G401 (cell line): ENCODE measurements at regions not wholly inside any gene's neighbourhood (a gene's known extent, or its start where the extent isn't known, plus 50 kb on each side); places are given as distances from the start of the nearest gene placed in this dataset.
"Not testable (repeated sequence)": the region's sequence is repeated elsewhere in the genome, so short reads cannot be mapped to it uniquely, and the experiment has no call there.

Experiments used
- DNase-seq: peaks from one replicate; pipeline ENCODE4 v3.0.0-alpha.2; 2015; ENCODE audit warnings: low spot score
- in situ Hi-C: cut with HindIII; loops from 2 replicates; pipeline ENCODE4 v1.10.0; 2016; ENCODE audit warnings: low sequenced_read_pairs, mixed read lengths

DNA sequence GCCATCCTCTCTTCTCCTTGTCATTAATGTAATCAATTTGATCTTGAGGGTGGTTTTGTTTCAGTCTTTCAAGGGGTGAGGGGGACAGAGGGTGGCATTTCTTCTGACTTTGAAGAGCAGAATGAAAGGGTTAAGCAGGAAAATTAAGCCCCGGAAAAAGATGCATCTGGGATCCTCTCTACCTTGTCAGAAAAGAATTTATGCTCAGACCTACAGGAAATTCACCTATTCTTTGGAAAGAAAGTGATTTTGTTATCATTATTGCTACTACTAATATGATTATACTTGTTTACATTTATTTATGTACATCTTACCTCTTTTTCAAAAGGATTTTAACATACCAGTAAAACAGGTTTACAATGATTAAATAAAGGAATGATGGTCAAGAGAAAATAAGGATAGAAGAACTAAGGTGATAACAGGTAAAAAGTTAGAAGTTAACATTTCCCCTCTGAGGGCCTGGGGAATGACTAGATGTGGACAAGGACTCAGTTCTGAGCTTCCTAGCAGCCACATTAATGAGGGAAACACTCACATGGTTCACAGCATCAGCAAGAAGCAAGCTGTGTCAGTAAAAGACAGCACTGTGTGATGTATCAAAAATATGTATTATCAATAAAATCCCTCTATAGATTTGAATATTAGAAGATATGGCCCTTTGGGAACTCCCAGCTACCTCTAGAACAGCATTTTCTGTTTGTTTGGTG, 151.4 kb downstream of the MYCN start:
- in situ Hi-C loops = no loop called here

GRCh38 chr2:16090650-16091575, 150.6 kb downstream of the MYCN start:
- DNase-seq = no peak
- in situ Hi-C loops = no loop called here

More for the DNA sequence above, 151.4 kb downstream of the MYCN start:
- DNase-seq = no peak

DNA sequence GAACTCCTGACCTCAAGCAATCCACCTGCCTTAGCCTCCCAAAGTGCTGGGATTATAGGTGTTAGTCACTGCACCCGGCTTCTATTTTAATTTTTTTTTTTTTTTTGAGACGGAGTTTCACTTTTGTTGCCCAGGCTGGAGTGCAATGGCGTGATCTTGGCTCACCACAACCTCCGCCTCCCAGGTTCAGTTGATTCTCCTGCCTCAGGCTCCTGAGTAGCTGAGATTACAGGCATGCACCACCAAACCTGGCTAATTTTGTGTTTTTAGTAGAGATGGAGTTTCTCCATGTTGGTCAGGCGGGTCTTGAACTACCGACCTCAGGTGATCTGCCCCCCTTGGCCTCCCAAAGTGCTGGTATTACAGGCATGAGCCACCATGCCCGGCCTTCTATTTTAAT, 149.1 kb downstream of the MYCN start:
- DNase-seq, in situ Hi-C loops: not testable (repeated sequence)

- in situ Hi-C loops = no loop called here
- DNase-seq = no peak
Observed at GRCh38 chr2:16088802-16089112, 148.4 kb downstream of the MYCN start.

DNA sequence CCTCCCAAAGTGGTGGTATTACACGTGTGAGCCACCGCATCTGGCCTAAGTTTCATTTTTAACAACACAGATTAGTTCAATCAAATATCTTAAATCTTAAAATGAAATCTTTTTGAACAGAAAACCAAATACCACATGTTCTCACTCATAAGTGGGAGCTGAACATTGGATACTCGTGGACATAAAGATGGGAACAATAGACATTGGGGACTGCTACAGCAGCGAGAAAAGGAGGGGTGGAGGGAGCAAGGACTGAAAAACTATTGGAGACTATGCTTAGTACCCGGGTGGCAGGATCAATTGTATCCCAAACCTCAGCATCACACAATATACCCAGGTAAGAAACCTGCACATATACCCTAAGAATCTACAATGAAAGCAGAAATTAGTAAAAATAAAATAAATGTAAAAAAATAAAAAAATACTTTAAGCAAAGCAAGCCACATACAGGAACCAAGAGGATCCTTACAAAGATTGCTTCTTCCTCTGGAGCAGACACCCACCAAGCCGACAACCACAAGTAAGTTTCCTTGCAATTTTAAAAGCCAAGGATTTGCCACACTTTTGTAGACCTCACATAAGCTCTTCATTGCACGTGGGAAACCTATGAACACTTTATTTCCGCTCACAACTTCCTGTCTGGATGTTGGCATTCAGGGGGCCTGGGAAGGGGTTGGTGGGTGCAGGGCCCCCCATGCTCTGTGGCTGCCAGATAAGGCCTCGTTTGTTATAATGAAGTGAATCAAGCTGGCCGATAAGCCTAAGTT, 147.9 kb downstream of the MYCN start:
- no peak for DNase-seq
- in situ Hi-C loops = no loop called here

DNA sequence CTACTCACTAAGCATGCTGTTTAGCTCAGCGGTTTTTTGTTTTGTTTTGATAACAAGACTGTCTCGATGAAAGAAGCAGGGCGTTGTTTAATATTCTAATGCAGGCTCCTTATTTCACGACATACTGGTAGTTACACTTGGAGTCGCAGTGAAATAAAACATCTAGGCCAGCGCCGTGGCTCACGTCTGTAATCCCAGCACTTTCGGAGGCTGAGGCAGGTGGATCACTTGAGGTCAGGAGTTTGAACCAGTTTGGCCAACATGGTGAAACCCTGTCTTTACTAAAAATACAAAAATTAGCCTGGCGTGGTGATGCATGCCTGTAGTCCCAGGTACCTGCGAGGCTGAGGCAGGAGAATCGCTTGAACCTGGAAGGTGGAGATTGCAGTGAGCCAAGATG, 145.8 kb downstream of the MYCN start:
- DNase-seq, in situ Hi-C loops: not testable (repeated sequence)

DNA sequence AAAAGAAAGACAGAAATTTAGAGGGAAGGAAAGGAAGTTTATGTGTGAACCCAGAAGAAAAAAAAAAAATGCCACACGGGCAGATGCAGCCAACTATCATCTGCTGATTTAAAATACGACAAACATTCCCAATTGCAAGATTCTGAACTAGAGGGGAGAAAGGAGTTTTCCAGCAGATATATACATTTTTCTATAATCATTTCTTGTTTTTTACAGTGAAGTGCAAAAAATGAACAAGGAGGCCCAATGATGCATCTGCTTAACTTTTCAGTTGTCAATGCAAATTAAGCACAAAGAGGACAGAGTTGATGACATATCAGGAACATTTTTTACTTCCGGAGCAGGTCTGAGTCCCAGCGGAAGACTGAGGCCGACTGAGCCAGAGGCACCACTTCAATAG, 144.7 kb downstream of the MYCN start:
- in situ Hi-C loops = no loop called here

GRCh38 chr2:16084274-16084673, 143.9 kb downstream of the MYCN start:
- DNase-seq = no peak
- in situ Hi-C loops = no loop called here

More for the DNA sequence above, 144.7 kb downstream of the MYCN start:
- no peak for DNase-seq

GRCh38 chr2:16082276-16082675, 141.9 kb downstream of the MYCN start:
- DNase-seq = no peak
- in situ Hi-C loops = no loop called here

GRCh38 chr2:16081316-16082200, 141.2 kb downstream of the MYCN start:
- no peak for DNase-seq

DNA sequence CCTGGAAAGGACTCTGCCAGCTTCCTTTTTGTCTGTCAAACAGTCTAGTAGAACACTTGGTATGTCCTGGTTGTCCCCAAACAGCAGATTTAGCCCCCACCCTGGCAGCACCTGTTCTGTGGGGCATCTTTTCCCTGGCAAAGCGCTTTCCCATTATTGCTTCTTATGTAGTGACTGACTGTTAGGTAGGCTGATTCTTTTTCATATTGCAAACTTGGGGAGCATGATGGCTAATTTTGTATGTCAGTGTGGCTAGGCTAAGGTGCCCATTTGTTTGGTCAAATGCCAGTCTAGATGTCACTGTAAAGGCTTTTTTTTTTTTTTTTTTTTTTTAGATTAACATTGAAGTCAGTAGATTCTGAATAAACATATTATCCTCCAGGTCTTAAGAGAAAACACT, 140.2 kb downstream of the MYCN start:
- in situ Hi-C loops = no loop called here
- DNase-seq = no peak

More at GRCh38 chr2:16081316-16082200, 141.2 kb downstream of the MYCN start:
- in situ Hi-C loops = no loop called here

- in situ Hi-C loops = no loop called here
- no peak for DNase-seq
Observed at GRCh38 chr2:16080071-16080470, 139.7 kb downstream of the MYCN start.

- in situ Hi-C loops = no loop called here
- DNase-seq = no peak
Observed at GRCh38 chr2:16079637-16080036, 139.3 kb downstream of the MYCN start.

DNA sequence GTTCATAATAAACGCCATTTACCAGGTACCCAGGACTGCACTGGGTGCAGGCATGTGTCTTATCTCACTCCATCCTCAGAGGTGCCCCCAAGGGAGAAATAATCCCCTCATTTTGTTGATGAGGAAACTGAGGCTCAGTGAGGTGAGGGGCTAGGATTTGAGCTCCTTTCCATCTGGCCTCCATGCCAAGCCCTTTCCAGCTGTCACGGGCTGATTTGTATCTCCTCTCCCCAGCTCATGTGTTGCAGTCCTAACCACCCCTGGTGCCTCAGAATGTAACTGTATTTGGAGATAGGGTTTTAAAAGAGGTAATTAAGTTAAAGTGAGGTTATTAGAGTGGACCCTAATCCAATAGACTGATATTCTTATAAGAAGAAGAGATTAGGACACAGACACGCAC, 137.3 kb downstream of the MYCN start:
- DNase-seq = no peak
- in situ Hi-C loops = no loop called here

DNA sequence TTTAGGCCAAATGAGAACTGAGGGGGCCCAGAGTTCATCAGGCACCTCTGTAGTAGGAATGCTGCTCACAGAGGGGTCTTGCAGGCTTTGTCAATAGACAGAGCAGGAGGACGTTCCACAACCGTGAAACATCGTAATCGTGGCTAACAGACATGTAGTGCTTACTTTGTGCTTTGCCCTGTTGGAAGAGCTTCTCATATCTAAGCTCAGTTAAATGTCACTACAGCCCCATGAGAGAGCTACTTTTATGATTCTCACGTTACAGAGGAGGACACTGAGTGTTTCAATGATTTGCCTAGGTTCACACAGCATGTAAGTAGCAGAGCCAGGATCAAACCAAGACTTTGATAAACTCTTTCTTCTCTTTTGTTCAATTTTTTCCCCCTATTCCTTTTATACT, 136.6 kb downstream of the MYCN start:
- in situ Hi-C loops = no loop called here

GRCh38 chr2:16075045-16076012, 135.0 kb downstream of the MYCN start:
- in situ Hi-C loops = no loop called here
- no peak for DNase-seq

More for the DNA sequence above, 136.6 kb downstream of the MYCN start:
- no peak for DNase-seq

GRCh38 chr2:16073921-16074425, 133.6 kb downstream of the MYCN start:
- no peak for DNase-seq
- in situ Hi-C loops = no loop called here

- DNase-seq = no peak
- in situ Hi-C loops = no loop called here
Observed at GRCh38 chr2:16073471-16073870, 133.1 kb downstream of the MYCN start.
